HG02884 (cell line): ENCODE measurements at regions not wholly inside any gene's neighbourhood (a gene's known extent, or its start where the extent isn't known, plus 50 kb on each side); places are given as distances from the start of the nearest gene placed in this dataset.
"Not testable (repeated sequence)": the region's sequence is repeated elsewhere in the genome, so short reads cannot be mapped to it uniquely, and the experiment has no call there.

Source experiments
- ATAC-seq: cut with Tn5 transposase; IDR thresholded peaks from one replicate; pipeline ENCODE4 v1.9.1; 2021; ENCODE audit warnings: mild to moderate bottlenecking, moderate library complexity; ENCODE audit not compliant: unreplicated experiment

DNA sequence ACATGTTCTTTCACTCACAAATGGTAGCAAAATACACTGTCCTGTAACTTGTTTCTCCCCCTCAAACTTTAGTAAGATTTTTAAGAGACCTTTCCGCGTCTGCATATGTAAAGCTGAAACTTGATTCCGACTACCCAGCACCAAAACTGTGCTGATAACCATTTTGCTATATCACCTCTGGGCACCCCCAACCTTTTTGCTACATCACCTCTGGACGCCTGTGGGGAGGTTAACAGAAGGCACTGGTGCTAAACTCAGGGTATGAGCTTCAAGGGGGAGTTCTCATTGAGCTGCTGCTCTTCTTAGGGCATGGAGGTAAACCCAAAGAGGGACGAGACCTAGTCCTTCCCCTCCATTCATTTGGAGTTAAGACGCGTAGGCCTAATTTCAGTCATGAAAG is 67.6 kb upstream of the NFE2L3 start:
- no peak for ATAC-seq

DNA sequence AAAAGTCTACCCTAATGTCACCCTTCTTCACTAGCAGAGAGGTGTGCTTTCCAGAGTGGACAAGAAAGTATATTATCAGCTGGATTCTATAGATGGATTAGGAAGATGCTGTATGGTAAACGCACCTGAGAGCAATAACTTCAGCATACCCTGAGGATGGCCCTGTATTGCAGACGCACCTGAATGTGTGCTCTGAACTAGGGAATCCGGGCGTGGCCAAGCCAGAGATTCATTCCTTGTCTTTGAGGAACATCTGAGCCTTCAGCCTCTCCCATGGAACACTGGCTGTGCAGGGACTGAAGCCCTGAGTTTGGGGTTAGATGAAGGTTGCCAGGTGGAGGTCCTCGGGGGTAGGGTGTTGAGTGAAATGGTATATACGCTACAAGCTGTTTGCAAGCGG is 66.2 kb upstream of the NFE2L3 start:
- ATAC-seq: no peak

DNA sequence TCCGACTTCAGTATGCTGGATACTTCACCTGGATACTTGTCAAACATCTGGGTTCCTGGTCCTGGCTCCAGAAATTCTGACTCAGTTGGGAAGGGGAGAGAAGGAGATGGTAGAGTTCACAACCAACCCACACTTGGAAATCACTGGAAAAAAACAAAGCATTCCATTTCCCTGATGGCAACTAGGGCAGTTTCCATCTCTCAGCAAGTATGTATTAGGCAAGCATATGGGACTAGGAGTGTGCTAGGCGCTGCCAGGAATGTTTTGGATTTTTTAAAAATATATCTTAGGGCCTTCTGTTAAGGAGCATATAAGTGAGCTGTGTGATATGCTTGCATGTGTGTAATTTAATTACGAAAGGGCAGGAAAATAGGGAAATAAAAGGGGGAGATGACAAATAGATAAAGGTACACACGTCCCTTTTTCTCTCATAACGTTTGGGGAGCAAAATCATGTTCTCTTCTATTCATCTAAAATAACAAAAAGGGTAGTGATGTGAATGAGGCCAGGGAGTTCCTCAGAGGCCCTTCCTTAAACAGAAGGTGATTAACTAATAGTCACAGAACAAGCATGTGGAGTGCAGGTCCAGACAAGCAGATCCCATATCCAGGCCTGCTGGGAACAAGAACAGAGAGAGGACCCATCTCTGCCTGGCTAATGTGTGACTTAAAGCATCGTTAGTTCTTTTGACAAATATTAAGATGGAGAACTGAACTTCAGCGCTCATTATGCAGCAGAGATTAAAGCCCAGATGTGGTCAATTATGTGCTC is 64.5 kb upstream of the NFE2L3 start:
- ATAC-seq: no peak

DNA sequence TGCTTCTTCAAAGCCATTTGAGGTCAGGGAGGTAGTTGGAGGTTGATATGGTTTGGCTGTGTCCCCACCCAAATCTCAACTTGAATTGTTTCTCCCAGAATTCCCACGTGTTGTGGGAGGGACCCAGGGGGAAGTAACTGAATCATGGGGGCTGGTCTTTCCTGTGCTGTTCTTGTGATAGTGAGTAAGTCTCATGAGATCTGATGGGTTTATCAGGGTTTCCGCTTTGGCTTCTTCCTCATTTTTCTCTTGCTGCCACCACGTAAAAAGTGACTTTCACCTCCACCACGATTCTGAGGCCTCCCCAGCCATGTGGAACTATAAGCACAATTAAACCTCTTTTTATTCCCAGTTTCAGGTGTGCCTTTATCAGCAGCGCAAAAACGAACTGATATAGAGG is 62.5 kb upstream of the NFE2L3 start:
- ATAC-seq: not testable (repeated sequence)

DNA sequence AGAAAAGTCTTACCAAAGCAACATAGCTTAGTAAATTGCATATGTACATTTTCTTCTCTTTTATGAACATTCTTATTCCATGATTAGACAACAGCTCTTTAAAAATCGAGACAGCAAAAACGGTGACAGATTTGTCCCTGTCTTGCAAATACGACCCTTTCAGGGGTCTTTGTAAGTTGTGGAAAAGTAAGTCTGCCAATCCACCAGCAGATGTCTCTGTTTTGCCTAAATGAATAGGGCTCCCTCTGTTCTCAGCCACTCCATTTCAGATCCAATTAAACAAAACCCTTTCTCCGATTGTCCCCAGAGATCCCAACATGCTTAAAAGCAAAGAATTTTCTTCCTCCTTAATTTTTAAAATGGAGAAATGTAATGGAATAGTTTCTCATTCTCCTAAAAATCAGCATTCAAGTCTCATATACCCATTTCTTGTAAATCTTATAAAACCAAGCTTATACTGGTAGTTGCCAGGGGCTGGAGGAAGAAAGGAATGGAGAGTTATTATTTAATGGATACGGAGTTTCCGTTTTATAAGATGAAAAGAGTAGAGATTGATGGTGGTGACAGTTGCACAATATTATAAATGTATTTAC is 61.0 kb upstream of the NFE2L3 start:
- ATAC-seq: no peak

DNA sequence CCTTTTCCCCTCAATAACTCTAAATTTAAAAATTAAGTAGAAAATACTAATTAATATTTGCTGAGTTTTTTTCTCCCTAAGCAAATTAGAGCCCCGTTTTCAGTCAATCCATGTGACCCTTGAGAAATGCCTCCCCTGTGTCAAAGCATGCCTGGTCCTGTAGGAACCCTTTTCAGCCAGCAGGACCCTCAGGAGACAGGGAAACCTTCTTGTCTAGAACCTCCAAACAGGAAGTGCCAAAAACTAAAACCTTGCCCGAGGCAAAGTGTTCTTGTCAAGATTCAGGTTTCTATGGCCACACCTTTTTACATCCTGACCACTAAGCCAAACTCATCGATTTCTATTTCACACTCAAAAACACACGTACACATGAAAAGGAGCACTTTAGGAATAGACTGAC is 60.1 kb upstream of the NFE2L3 start:
- no peak for ATAC-seq

DNA sequence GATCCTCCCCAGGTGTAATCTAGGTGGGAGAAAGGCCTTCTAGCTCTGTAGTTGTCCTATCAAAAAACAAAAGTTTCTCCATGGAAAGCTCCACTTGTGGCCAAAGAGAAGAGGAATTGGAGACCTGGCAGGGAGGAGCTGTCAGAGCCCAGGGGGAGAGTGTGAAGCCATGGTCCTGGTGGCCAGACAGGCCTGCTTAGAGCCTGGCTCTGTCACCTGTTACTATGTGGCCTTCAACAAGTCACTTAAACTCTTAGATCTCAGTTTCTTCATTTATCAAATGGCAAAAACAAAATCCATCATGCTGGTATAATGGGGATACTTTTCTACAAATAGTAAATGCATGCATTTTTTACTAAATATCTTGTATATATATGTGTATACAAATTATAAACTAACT is 59.0 kb upstream of the NFE2L3 start:
- ATAC-seq: no peak

DNA sequence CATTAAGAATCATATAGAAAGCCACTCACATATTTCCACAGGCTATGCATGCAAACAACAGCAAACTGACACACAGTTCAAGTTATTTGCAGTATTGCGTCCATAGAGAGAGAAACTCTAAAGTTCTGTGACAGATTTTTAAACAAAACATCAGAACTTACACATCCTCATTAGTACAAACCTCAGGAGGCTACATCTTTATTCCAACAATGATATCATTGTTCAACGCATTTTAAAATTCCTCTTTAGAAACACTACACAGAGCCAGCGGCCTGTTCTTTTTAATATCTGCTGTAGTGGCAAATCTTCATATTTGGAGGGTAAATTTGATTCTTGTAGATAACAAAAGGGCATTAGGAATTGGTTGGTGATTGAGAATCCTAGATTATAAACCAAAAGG is 55.9 kb upstream of the NFE2L3 start:
- no peak for ATAC-seq

DNA sequence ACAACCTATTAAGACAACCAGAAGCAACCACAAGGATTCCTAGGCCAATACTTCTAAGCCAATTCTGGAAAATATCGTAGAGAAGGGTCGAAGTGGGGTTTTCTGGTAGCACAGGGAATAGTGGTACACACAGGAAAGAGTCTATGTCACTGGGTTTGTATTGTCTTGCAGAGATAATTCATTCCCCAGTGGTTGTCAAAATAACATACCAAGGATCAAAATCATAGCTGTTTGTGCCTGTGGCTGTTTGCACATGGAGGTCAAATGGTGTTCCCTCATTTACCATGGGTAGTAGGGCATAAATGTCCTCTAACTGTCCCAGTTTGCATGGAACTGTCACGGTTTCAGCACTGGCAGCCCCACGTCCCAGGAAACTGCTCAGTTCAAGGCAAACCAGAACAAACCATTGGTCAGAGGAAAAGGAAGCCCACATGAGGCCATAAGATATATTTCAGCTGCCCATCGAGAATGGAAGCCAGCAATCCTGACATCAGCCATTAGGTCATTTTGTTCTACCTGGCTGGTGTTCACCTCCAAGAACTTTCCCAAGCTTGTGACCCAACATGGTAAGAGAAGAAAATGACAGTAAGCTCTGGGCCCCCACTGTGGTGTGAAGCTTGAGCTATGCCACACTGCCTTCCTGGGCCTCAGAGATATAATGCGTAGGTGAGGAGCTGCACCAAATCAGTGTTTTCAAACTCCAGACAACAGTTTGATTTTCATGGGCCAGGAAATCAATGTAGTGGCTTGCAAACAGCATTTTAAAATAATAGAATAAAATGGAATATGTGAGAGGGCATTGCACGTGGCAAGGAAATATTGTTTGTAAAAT is 53.9 kb upstream of the NFE2L3 start:
- ATAC-seq: no peak

DNA sequence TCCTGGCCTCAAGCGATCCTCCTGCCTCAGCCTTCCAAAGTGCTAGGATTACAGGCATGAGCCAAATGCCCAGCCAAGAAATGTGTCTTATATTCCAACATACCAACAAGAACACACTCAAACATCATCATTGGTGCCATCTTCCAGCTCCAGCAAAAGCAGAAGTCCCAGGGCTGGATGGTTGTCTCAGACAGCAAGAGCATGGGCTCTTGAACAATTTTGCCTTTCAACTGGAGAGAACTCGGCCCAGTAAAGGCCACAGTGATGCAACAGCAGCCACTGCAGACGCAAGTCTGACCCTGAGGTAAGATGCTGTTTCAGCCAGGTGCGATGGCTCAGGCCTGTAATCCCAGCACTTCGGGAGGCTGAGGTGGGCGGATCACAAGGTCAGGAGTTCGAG is 52.8 kb upstream of the NFE2L3 start:
- ATAC-seq: no peak

DNA sequence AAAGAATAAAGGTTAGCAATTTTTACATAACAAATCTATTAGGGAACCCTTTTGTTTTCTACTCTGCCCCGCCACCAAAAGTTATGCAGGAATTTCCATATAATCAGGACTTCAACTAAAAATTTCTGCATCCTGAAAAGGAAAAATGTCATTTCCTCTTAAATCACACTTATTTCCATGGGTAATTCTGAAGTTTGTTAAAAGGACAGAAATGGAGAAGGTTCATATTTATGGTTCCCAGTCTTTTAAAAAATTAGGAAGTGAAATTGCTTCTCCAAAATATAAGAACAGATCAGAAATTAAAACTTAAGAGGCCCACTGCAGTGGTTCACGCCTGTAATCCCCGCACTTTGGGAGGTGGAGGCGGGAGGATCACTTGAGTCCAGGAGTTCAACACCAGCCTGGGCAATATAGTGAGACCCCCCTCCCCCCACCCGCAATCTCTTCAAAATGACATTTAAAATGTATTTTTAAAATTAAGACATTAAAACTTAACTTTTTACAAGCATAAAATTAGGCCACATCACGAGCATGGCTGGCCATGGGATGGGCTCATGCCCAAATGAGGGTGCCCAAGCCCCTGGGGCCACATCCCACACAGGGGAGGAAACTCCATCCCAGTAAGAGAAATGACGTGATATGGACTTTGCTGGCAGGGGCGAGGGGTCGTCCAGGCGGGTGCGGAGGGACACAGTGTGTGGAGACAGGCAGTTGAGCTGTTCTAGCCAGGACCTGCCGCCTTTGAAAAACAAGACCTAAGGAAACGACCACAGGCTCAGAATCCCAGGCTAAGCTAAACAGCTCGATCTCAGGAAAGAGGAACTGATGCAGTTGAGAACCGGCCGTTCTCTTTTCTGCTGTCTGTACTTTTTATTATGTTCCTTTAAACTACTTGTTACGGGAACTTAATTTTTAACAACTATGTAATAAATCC is 51.3 kb upstream of the NFE2L3 start:
- no peak for ATAC-seq

DNA sequence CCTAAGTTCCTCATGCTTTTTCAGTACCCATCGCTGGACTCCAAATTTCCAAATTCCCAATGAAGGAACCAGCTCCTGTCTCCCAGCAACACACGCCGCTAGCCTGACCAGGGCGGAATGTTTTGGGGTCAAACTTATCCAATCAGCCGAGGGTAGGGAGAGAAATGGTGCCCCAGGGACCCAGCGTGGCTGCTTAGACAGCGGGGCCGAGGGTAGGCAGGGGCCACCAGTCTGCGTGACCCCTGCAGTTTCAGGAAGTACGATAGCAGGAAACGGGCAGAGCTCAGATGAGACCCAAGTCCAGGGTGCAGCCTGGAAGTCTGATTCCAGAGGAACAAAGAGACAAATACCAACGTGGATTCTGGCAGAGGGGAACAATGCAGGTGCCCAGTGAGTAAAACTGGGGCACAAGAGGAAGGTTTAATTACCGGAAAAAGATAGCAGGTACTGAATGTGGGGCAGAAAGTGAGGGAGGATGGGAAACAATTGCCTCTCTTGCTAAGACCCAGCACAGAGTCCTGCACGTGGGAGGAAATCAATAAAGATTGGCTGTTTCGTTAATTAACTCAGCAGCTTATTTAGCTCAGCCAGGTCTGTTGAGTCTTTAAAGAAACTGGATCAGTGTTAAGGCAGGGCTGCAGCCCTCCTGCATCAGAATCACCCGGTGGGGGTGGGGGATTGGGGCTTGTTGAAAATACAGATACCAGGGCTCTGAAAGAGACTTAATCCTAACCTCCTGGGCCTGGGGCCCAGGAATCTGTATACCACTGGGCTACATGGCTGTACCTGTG is 50.4 kb upstream of the NFE2L3 start:
- no peak for ATAC-seq

DNA sequence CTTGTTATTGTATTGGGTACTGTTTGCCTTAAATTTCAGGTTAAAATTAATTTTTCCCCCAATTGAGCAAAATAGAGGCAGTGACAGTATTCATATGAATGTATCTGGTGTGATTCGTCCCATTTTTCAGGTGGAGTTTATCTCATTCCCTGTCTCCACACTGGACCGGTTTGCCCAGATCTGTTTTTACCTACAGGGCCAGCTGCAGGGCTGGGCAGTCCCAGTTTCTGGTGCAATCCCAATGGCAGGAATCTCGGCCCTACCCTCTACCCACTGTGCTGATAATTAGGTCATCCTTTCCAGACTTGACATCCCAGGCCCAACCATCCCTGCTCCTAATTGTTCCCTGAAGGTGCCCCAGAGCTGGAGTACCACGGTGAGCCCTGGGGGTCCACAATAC is 49.8 kb upstream of the NFE2L3 start:
- ATAC-seq: no peak
